NCI-H510A treated with DMSO at 0.1 percent for 48 hours (cell line): ENCODE measurements at regions not wholly inside any gene's neighbourhood (a gene's known extent, or its start where the extent isn't known, plus 50 kb on each side); places are given as distances from the start of the nearest gene placed in this dataset.
"Not testable (repeated sequence)": the region's sequence is repeated elsewhere in the genome, so short reads cannot be mapped to it uniquely, and the experiment has no call there.

Source experiments
- DNase-seq: peaks from one replicate; lab custom pipeline; 2025; lab: John Stamatoyannopoulos, UW

- no peak for DNase-seq
These were observed 199.0 kb upstream of the DDX53 start for GRCh38 chrX:22800806-22801205.

GRCh38 chrX:22803353-22803752 is 196.4 kb upstream of the DDX53 start:
- no peak for DNase-seq

- no peak for DNase-seq
These were observed 188.9 kb upstream of the DDX53 start for GRCh38 chrX:22810876-22811275.

GRCh38 chrX:22818061-22818460 is 181.7 kb upstream of the DDX53 start:
- no peak for DNase-seq

- DNase-seq = no peak
These were observed 144.1 kb upstream of the DDX53 start for GRCh38 chrX:22855693-22856092.

- DNase-seq = no peak
These were observed 140.1 kb upstream of the DDX53 start for GRCh38 chrX:22859642-22860041.

GRCh38 chrX:22866801-22867200 is 133.0 kb upstream of the DDX53 start:
- DNase-seq = not testable (repeated sequence)

GRCh38 chrX:22882543-22882942 is 117.2 kb upstream of the DDX53 start:
- no peak for DNase-seq

GRCh38 chrX:22889819-22890218 is 109.9 kb upstream of the DDX53 start:
- DNase-seq = no peak

GRCh38 chrX:22912616-22913015 is 87.1 kb upstream of the DDX53 start:
- DNase-seq = no peak

- DNase-seq = no peak
These were observed 76.8 kb upstream of the DDX53 start for GRCh38 chrX:22922961-22923360.

GRCh38 chrX:22934640-22935039 is 65.1 kb upstream of the DDX53 start:
- DNase-seq = no peak

GRCh38 chrX:22944945-22945344 is 54.8 kb upstream of the DDX53 start:
- no peak for DNase-seq
